ENCODE measurements at regions not wholly inside any gene's neighbourhood (a gene's known extent, or its start where the extent isn't known, plus 50 kb on each side); places are given as distances from the start of the nearest gene placed in this dataset.

DNA sequence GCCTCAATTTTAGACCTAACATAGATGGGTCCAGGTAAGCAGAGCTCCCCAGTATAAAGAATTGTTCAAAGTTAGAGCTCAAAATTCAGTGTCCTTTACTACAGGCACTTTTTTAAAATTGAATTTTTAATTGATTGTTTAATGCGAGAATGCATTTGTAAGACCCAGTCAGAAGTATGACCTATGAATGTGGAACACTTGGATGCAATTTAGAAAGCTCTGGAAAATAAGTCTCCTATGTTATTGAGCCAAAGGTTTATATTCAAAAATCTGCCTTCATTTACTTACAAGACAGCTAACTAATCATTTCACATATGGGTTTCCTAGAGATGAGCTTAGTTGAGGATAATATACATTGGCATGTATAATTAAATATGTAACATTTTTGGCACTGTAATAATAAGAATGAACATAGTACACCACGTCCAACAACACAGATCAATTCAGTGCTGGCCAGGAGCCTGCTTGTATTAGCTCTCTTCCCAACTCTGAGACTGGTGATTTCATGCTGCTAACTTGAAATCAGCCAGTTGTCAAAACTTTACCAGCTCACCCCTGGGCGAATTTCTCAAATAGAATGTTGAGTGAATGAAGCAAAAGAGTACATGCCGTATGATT lies 197.2 kb upstream of the NPY2R start:
- Histone ChIP-seq H3K4me2 (ENCODE audit: low read length) (no peak overlapping the region), H3K9me2 (replicated peaks; ENCODE audit: control insufficient read depth, low read length) (no peaks in the 10 kb centered on the region), H3K4me3 (ENCODE audit: low read length) (no peak overlapping the region), H3K27ac (ENCODE audit: low read depth, low read length) (no peak overlapping the region), H3F3A (ENCODE audit: control insufficient read depth, insufficient read depth) (no peaks in the 10 kb centered on the region), H3K27me3 (ENCODE audit: control insufficient read depth, low read length) (no peaks in the 10 kb centered on the region), H4K20me1 (ENCODE audit: control insufficient read depth, insufficient read depth, low read depth, low read length) (no peaks in the 10 kb centered on the region), H3K79me2 (ENCODE audit: control insufficient read depth, low read length) (no peaks in the 10 kb centered on the region), H3K36me3 (ENCODE audit: control insufficient read depth, low read length) (no peaks in the 10 kb centered on the region), H3K4me1 (ENCODE audit: control insufficient read depth, low read length) (no peaks in the 10 kb centered on the region), H3K9me3 (ENCODE audit: control insufficient read depth, insufficient read depth, low read length) (no peaks in the 10 kb centered on the region)
- no peak for TF ChIP-seq EZH2phosphoT487 (IDR thresholded peaks at IDR 0.05; ENCODE audit: borderline replicate concordance, low read length)
- TF ChIP-seq CTCF (IDR thresholded peaks at IDR 0.05; ENCODE audit: low read depth, low read length, poor library complexity, severe bottlenecking) = no peak

DNA sequence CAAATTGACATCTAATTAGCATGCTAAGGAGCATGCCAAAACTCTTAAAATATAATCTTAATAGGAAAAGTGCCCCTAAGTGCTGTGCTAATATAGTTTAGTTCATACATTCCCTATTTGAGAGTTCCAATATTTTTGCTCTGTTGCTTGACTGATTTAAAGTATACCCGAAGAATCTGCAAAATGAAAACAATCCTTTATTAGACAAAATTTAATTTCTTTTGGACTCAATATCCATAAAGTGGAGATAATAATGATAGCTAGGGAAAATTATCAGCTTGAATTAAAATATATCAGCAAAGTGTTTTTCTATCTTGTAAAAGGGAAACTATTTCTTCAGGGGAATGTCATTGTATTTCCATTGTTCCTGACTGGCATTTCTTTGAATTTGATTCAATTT lies 196.0 kb upstream of the NPY2R start:
- H4K20me1 ChIP-seq (ENCODE audit: control insufficient read depth, insufficient read depth, low read depth, low read length) = no peaks in the 10 kb centered on the region
- H3K4me2 ChIP-seq (ENCODE audit: low read length) = no peak overlapping the region
- H3K9me2 ChIP-seq (replicated peaks; ENCODE audit: control insufficient read depth, low read length) = no peaks in the 10 kb centered on the region
- H3K4me1 ChIP-seq (ENCODE audit: control insufficient read depth, low read length) = no peaks in the 10 kb centered on the region
- no peaks in the 10 kb centered on the region for H3F3A ChIP-seq (ENCODE audit: control insufficient read depth, insufficient read depth)
- no peaks in the 10 kb centered on the region for H3K9me3 ChIP-seq (ENCODE audit: control insufficient read depth, insufficient read depth, low read length)
- no peak overlapping the region for H3K4me3 ChIP-seq (ENCODE audit: low read length)
- no peaks in the 10 kb centered on the region for H3K36me3 ChIP-seq (ENCODE audit: control insufficient read depth, low read length)
- no peak overlapping the region for H3K27ac ChIP-seq (ENCODE audit: low read depth, low read length)
- TF ChIP-seq EZH2phosphoT487 (IDR thresholded peaks at IDR 0.05; ENCODE audit: borderline replicate concordance, low read length) (no peak), CTCF (IDR thresholded peaks at IDR 0.05; ENCODE audit: low read depth, low read length, poor library complexity, severe bottlenecking) (no peak)
- no peaks in the 10 kb centered on the region for H3K79me2 ChIP-seq (ENCODE audit: control insufficient read depth, low read length)
- H3K27me3 ChIP-seq (ENCODE audit: control insufficient read depth, low read length) = no peaks in the 10 kb centered on the region

DNA sequence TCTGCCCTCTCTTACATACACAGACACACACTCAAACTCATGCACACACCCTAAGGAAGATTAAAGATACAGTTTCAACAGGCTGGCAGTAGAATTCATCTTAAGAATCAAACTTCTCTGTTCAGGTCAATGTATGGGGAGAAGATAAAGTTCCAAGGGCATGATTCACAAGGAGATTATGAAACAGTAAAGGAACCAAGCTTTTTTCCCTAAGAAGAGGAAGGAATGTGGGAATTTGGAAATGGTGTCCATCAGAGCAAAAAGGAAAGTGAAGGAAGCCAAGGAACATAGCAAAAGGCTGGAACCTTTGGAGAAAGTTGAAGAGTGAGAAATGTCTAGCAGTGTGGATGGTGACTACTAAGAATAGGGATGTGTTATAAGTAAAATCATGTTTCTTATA lies 191.0 kb upstream of the NPY2R start:
- Histone ChIP-seq H3K36me3 (ENCODE audit: control insufficient read depth, low read length) (no peaks in the 10 kb centered on the region), H3K79me2 (ENCODE audit: control insufficient read depth, low read length) (no peaks in the 10 kb centered on the region), H4K20me1 (ENCODE audit: control insufficient read depth, insufficient read depth, low read depth, low read length) (no peaks in the 10 kb centered on the region), H3K27ac (ENCODE audit: low read depth, low read length) (no peak overlapping the region), H3K4me2 (ENCODE audit: low read length) (no peak overlapping the region), H3F3A (ENCODE audit: control insufficient read depth, insufficient read depth) (no peaks in the 10 kb centered on the region), H3K9me3 (ENCODE audit: control insufficient read depth, insufficient read depth, low read length) (no peaks in the 10 kb centered on the region), H3K4me1 (ENCODE audit: control insufficient read depth, low read length) (no peaks in the 10 kb centered on the region), H3K27me3 (ENCODE audit: control insufficient read depth, low read length) (no peaks in the 10 kb centered on the region), H3K4me3 (ENCODE audit: low read length) (no peak overlapping the region), H3K9me2 (replicated peaks; ENCODE audit: control insufficient read depth, low read length) (no peaks in the 10 kb centered on the region)
- TF ChIP-seq CTCF (IDR thresholded peaks at IDR 0.05; ENCODE audit: low read depth, low read length, poor library complexity, severe bottlenecking) (no peak), EZH2phosphoT487 (IDR thresholded peaks at IDR 0.05; ENCODE audit: borderline replicate concordance, low read length) (no peak)
